AG04450 (cell line): ENCODE measurements at regions not wholly inside any gene's neighbourhood (a gene's known extent, or its start where the extent isn't known, plus 50 kb on each side); places are given as distances from the start of the nearest gene placed in this dataset.

Experiments
- CTCF ChIA-PET: fragments of 300-600, 350-600 bp; formaldehyde crosslinking; extraction: SDS; loops from one replicate; lab custom pipeline; 2022; ENCODE audit warnings: antibody characterized with exemption, inconsistent platforms; lab: Charles Lee
- POLR2A ChIA-PET: fragments of 350-600 bp; formaldehyde crosslinking; extraction: SDS; loops from one replicate; lab custom pipeline; 2021; ENCODE audit warnings: antibody characterized with exemption, inconsistent platforms; lab: Yijun Ruan, JAX
- DNase-seq: peaks from one replicate; pipeline ENCODE4 v3.0.0-alpha.2; 2011; ENCODE audit warnings: low read depth, low spot score
- H3K27ac ChIP-seq: one replicate; pipeline ENCODE4 v1.5.1; 2012; ENCODE audit warnings: low read depth, low read length, control low read depth
- H3K27me3 ChIP-seq: one replicate; pipeline ENCODE4 v1.6.0; 2012; ENCODE audit warnings: low read length; ENCODE audit not compliant: control insufficient read depth, insufficient read depth
- H3K4me3 ChIP-seq: 2 replicates; pipeline ENCODE4 v1.5.1; 2011; ENCODE audit warnings: mild to moderate bottlenecking, low read depth, low read length, control low read depth
- H3K9me3 ChIP-seq: 2 replicates; pipeline ENCODE4 v1.5.1; 2012; ENCODE audit warnings: low read length; ENCODE audit not compliant: control insufficient read depth, insufficient read depth
- TF ChIP-seq, protein P1 (sequence below): IDR thresholded peaks from 2 replicates; pipeline ENCODE4 v1.5.1; 2011; ENCODE audit warnings: low read depth, low read length, control low read depth, inconsistent platforms

DNA sequence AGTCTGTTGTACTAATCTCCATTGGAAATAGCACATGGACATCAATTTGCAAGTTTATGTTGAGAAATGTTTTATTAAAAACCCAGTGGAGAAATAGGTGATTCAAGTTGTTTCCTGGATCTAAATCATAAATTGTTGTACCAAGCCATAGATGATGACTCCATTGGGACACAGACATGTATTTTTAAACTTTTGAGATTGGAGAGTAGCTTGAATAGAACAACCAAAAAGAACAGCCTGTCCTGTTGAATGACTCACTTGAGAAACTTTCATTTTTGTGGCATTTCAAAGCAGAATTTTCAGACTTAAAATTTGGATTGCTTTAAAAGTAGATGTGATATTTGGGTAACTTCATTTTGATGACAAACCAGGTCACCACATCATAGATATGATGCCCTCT lies 197.5 kb downstream of the GPAM start:
- CTCF ChIA-PET: no interaction called here
- POLR2A ChIA-PET: no interaction called here

DNA sequence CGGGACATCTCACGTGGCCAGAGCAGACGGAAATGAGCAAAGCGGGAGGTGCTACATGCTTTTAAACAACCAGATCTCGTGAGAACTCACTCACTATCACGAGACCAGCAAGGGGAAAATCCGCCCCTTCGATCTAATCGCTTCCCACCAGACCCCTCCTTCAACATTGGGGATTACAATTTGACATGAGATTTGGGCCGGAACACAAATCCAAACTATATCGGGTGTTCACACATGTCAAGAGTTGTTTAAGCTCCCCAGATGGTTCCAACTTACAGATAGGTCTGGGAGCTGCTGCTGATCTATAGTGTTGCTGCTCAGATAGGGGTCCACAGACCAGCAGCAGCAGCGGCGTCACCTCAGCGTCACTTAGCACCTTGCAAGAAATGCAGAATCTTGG lies 194.9 kb downstream of the GPAM start:
- ChIA-PET CTCF (no interaction called here), POLR2A (no interaction called here)
- DNase-seq: no peak
- no peaks in the 10 kb centered on the region for H3K27me3 ChIP-seq
- peaks cover 36% of the 10 kb centered on the region for H3K9me3 ChIP-seq
- H3K4me3 ChIP-seq: no peak overlapping the region
- TF ChIP-seq, protein P1, sequence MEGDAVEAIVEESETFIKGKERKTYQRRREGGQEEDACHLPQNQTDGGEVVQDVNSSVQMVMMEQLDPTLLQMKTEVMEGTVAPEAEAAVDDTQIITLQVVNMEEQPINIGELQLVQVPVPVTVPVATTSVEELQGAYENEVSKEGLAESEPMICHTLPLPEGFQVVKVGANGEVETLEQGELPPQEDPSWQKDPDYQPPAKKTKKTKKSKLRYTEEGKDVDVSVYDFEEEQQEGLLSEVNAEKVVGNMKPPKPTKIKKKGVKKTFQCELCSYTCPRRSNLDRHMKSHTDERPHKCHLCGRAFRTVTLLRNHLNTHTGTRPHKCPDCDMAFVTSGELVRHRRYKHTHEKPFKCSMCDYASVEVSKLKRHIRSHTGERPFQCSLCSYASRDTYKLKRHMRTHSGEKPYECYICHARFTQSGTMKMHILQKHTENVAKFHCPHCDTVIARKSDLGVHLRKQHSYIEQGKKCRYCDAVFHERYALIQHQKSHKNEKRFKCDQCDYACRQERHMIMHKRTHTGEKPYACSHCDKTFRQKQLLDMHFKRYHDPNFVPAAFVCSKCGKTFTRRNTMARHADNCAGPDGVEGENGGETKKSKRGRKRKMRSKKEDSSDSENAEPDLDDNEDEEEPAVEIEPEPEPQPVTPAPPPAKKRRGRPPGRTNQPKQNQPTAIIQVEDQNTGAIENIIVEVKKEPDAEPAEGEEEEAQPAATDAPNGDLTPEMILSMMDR: no peak
- no peak overlapping the region for H3K27ac ChIP-seq

More for the DNA sequence above, 197.5 kb downstream of the GPAM start:
- no peak overlapping the region for H3K27ac ChIP-seq
- H3K4me3 ChIP-seq: no peak overlapping the region
- no peaks in the 10 kb centered on the region for H3K27me3 ChIP-seq
- DNase-seq: no peak
- peaks cover 32% of the 10 kb centered on the region for H3K9me3 ChIP-seq
- TF ChIP-seq, protein P1: no peak

DNA sequence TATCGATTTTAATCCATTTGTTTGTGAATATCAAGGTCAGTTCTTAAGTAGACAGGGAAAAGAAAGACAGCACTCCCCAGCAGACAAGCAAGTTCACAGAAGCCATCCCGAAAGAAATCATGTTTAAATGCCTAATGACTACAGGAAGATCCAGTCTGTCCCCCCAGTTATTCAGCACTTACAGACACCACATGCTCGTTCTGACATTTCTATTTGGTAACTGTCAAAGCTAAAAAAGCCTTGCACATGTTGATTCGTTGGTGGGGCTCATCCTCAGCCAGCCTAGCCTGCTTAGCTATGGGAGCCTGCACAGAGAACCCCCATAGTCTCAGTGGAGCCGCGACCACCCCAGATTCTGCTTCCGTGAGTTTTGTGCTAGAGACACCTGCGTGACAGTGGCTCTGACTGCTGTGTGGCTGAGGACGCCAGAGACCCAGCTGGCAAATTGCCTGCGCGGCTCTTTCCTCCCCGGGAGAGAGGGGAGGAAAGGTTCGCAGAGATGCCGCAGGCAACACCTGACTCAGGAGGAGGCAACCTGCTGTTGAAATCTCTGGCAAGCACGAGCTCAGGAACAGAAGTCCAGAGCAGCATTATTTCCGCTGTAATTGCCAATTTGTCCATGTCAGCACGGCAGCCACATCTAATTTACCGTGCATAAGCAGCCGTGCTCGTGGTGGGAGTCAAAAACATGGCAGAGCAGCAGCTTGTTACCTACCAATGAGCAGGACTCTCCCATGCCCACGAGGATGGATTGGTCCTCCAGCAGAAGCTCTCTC lies 194.2 kb downstream of the GPAM start:
- POLR2A ChIA-PET: no interaction called here
- DNase-seq: no peak
- peaks cover 34% of the 10 kb centered on the region for H3K9me3 ChIP-seq
- H3K27me3 ChIP-seq: no peaks in the 10 kb centered on the region
- H3K4me3 ChIP-seq: no peak overlapping the region
- no peak overlapping the region for H3K27ac ChIP-seq
- CTCF ChIA-PET: no interaction called here
- TF ChIP-seq, protein P1: no peak

DNA sequence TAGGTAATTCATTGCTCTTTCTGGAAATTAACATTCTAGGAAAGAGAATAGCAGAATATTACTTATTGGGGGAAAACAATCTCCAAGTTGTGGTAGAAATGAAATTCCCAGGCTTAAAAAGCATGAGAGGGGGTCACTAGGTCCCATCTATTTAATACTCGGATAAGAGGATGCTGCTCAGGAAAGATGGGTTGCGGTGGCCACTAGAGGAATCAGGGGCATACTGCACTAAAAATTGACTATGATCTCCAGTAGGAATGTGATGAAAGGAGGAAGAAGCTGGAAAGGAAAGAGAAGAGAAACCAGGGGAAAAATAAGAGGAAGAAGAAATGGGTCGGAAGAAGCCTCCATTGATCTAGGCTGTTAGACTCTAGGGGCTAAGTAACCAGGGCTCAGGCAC lies 192.8 kb downstream of the GPAM start:
- Histone ChIP-seq H3K27me3 (no peaks in the 10 kb centered on the region), H3K27ac (no peak overlapping the region), H3K9me3 (peaks cover 32% of the 10 kb centered on the region), H3K4me3 (no peak overlapping the region)
- ChIA-PET CTCF (no interaction called here), POLR2A (no interaction called here)
- TF ChIP-seq, protein P1: no peak
- DNase-seq: no peak

DNA sequence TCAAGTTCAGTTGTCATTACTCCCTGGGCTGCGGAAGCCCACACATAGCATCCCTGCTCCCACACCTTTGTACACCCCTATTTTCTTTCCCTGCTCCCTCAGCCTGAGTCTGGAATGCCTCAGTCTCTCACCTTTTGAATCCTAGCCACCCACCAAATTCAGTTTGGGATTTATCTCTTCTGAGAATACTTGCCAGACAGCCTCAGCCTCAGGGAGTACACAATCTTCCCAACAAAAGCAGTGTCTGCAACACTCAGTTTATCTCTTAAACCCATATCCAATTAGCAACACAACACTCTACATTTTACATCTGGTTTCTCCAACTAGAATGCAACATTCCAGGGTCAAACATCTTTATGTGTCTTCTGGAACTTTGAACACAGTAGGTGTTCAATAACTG lies 190.2 kb downstream of the GPAM start:
- ChIA-PET POLR2A (no interaction called here), CTCF (no interaction called here)
- H3K27ac ChIP-seq: no peak overlapping the region
- TF ChIP-seq, protein P1: no peak
- no peak overlapping the region for H3K4me3 ChIP-seq
- DNase-seq: no peak
- H3K27me3 ChIP-seq: no peaks in the 10 kb centered on the region
- peaks cover 23% of the 10 kb centered on the region for H3K9me3 ChIP-seq
